Liver (tissue), 3 donors: ENCODE measurements at regions not wholly inside any gene's neighbourhood (a gene's known extent, or its start where the extent isn't known, plus 50 kb on each side); places are given as distances from the start of the nearest gene placed in this dataset.

ENCODE experiments used
- CTCF ChIP-seq: fragments of 150-350 bp; IDR thresholded peaks from 2 replicates; pipeline ENCODE4 v1.5.1; 2017; ENCODE audit warnings: improper control_type of control experiment, low read depth, low read length; ENCODE audit not compliant: missing input control
- GABPA ChIP-seq, 2 donors: IDR thresholded peaks in 1 of 2; conservative IDR thresholded peaks in 1 of 2; 2 replicates each; pipeline ENCODE4 v1.6.1; 2016; ENCODE audit warnings: antibody characterized with exemption in 2 of 2, mild to moderate bottlenecking in 1 of 2, moderate library complexity in 1 of 2
- HNF4G ChIP-seq: IDR thresholded peaks from 2 replicates; pipeline ENCODE4 v1.6.1; 2016; ENCODE audit warnings: antibody characterized with exemption
- JUND ChIP-seq, 2 donors: IDR thresholded peaks; 2 replicates each; pipeline ENCODE4 v1.6.1; 2016; ENCODE audit warnings: antibody characterized with exemption in 2 of 2
- MAX ChIP-seq: IDR thresholded peaks from 2 replicates; pipeline ENCODE4 v1.6.1; 2016; ENCODE audit warnings: antibody characterized with exemption
- RAD21 ChIP-seq, 2 donors: IDR thresholded peaks; 2 replicates each; pipeline ENCODE4 v1.6.1; 2016; ENCODE audit warnings: antibody characterized with exemption in 2 of 2, mild to moderate bottlenecking in 2 of 2
- REST ChIP-seq: IDR thresholded peaks from 2 replicates; pipeline ENCODE4 v1.6.1; 2016; ENCODE audit warnings: antibody characterized with exemption, mild to moderate bottlenecking
- RXRA ChIP-seq, 2 donors: IDR thresholded peaks; 2 replicates each; pipeline ENCODE4 v1.6.1; 2017 to 2018; ENCODE audit warnings: antibody characterized with exemption in 2 of 2, mild to moderate bottlenecking in 1 of 2
- SP1 ChIP-seq: IDR thresholded peaks from 2 replicates; pipeline ENCODE4 v1.6.1; 2018; ENCODE audit warnings: antibody characterized with exemption, mild to moderate bottlenecking
- TAF1 ChIP-seq: conservative IDR thresholded peaks from 2 replicates; pipeline ENCODE4 v1.6.1; 2016; ENCODE audit warnings: antibody characterized with exemption, mild to moderate bottlenecking
- YY1 ChIP-seq: IDR thresholded peaks from 2 replicates; pipeline ENCODE4 v1.6.1; 2016; ENCODE audit warnings: antibody characterized with exemption, mild to moderate bottlenecking
- donor health status: healthy.
- donor health status: healthy.

GRCh38 chr5:38182991-38183390, 75.4 kb upstream of the EGFLAM start:
- TF ChIP-seq JUND (IDR thresholded peaks at IDR 0.05) = no peak
- TF ChIP-seq CTCF = no peak
- no peak for TF ChIP-seq GABPA (IDR thresholded peaks at IDR 0.05 in 1 of 2, conservative IDR thresholded peaks at IDR 0.05 in 1 of 2)
- no peak for TF ChIP-seq MAX
- no peak for TF ChIP-seq REST
- no peak for TF ChIP-seq SP1
- TF ChIP-seq HNF4G = no peak
- TF ChIP-seq RAD21 (IDR thresholded peaks at IDR 0.05) = no peak
- TF ChIP-seq TAF1 = no peak
- TF ChIP-seq YY1 = no peak
- no peak for TF ChIP-seq RXRA (IDR thresholded peaks at IDR 0.05)
